ENCODE measurements at regions not wholly inside any gene's neighbourhood (a gene's known extent, or its start where the extent isn't known, plus 50 kb on each side); places are given as distances from the start of the nearest gene placed in this dataset.

DNA sequence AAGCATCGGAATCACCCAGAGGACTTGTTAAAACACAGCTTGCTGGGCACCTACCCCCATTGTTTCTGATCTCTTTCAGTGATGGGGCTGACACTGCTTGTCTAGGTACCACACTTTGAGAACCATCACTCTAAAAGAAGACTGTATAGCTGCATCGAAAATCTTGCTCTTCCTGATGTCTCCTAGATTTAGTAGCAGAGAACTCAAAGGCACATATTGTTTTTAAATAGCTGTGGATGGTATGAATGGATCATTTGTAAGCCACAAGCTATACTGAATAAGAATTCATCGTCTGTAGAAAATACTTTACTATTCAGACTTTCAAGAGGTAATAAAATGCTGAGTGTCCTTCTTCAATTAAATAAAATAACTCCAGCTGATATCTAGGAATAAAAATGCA is 405.4 kb downstream of the ANKRD50 start:
- DNase-seq (ENCODE audit: low spot score), result no peak

GRCh38 chr4:124318292-124318691 is 394.2 kb downstream of the ANKRD50 start:
- DNase-seq (ENCODE audit: low spot score), result no peak

DNA sequence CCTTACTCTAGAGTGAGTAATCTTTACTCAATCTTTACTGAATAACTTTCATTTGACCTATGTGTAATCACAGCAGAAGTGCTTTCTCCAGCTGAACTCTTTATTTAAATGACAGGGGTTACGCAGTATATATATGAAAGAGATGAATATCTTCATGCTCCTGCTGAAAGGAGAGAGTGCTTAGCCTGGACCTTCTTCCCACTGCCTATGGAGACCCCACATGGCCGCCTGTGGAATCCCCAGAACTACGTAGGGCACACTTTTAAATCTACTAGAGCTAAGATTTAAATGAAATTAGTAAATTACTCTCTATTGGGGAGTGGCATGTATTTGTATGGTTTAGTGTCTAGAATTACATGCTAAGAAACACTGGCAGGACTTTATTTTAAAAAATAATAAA is 391.2 kb downstream of the ANKRD50 start:
- DNase-seq (ENCODE audit: low spot score), result peak; percentile 10

DNA sequence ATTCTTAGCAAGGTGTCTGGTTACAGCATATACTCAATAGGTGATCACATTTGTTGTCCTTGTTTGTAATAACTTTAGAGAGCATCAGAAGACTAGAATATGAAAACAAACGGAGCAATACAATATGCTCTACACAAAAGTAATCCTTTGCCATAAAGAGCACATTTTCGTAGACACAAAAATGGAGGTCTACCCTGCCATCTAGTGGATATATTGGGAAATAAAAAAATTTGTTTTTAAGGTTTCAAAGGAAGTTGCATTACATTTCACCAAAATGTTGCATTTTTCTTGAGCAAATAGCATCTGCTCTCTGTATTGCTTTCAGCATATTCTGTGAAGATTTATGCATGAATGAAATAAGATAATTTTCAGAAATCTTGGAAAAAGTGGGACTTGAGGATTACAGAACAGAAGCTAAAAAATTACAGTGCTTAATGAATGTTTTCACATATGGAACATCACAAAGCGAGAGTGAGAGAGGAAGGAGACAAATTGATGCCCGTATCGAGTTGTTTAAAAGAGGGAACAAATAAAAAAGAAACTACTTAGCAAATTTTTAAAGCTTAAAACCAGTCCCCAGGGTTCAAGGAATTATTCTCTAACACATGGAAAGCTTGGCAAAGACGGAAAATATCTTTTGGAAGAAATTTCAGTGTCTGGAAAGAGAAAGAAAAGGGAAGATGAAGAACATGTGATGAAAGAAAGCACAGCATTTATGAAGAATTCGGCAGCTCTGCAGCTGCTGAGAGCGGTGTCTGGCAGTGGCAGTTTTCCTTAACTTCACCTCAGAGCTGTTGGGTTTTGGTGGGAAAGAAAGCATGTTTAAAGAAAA is 390.1 kb downstream of the ANKRD50 start:
- DNase-seq (ENCODE audit: low spot score), result peak; percentile 31

DNA sequence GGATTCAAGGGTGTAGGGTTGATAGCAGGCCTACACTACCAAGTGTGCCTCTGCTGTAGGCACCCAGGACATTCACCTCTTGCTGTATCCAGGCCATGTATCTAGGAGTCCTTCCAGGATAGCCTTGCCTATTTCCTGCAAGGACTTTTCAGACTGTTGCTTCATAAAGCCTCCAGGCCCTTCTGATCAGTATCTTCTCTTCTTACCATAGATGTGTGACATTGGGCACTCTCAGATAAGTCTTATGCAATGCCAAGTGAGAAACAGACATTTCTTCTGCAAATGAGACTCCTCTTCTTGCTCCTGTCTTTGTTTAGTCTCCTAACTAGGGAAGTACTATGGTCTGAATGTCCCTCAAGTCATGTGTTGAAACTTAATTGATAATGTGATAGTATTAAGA is 386.8 kb downstream of the ANKRD50 start:
- no peak for DNase-seq (ENCODE audit: low spot score)

DNA sequence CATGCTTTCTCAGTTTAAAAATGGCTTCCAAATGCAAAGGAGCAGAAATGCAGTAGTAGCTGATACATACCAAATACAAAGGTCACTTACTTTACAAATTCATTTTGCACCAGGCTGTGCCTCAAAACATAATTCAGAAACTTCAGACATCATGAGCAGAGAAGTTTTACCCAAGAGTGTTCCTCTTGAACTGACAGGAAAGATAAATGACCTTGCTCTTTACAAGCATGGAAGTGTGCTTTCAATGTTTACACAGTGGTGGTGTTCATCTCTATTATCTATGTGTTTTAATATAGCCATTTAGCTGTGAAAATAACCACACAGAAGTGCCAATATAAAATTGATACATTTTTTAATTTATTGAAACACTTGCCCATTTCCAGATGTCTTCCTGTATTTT is 383.4 kb downstream of the ANKRD50 start:
- no peak for DNase-seq (ENCODE audit: low spot score)

GRCh38 chr4:124330045-124330444 is 382.5 kb downstream of the ANKRD50 start:
- DNase-seq (ENCODE audit: low spot score), result no peak

GRCh38 chr4:124331781-124332180 is 380.8 kb downstream of the ANKRD50 start:
- no peak for DNase-seq (ENCODE audit: low spot score)

- DNase-seq (ENCODE audit: low spot score), result no peak
Measured at GRCh38 chr4:124333466-124333865, 379.1 kb downstream of the ANKRD50 start.

GRCh38 chr4:124334119-124334518 is 378.4 kb downstream of the ANKRD50 start:
- peak; percentile 54 for DNase-seq (ENCODE audit: low spot score)

- DNase-seq (ENCODE audit: low spot score), result no peak
Measured at GRCh38 chr4:124337874-124338273, 374.7 kb downstream of the ANKRD50 start.

DNA sequence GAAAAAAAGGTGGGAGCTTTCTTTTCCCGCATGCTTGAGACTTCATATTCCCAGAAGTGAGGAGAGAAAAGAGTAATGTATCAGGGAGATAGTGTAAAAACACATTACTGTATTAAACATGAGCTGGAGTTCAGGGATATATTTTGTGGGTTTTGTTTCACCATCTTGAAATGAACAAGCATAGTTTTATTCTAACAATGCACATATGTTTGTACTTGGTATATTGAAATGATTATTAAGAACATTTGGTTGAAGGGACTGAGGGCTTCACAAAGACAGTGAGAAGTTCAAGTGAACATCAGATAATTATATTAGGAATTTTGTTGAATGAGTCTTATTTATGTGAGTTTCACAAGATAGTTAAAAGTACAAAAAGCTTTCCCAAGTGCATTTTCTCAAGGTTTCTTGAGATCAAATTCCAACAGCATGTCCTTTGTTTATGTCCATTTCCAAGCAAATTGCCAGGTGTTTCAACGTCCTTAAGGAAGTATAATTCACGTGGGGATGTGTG is 368.8 kb downstream of the ANKRD50 start:
- no peak for DNase-seq (ENCODE audit: low spot score)

DNA sequence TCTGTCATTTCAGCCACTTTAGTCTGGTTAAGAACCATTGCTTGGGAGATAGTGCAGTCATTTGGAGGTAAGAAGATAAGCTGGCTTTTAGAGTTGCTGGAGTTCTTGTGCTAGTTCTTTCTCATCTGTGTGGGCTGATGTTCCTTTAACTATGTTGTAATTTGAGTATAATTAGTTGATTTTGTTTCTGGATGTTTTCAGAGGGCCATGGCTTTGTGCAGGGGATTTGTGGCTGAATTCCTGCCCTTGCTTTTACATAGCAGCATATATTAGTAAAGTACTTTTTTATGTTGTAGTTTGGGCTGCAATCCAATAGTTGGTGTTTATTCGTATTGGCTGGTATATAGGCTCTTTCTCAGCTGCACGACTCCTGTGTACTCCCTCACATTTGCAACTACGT is 339.6 kb downstream of the ANKRD50 start:
- no peak for DNase-seq (ENCODE audit: low spot score)

- DNase-seq (ENCODE audit: low spot score), result no peak
Measured at GRCh38 chr4:124386163-124386562, 326.4 kb downstream of the ANKRD50 start.

DNA sequence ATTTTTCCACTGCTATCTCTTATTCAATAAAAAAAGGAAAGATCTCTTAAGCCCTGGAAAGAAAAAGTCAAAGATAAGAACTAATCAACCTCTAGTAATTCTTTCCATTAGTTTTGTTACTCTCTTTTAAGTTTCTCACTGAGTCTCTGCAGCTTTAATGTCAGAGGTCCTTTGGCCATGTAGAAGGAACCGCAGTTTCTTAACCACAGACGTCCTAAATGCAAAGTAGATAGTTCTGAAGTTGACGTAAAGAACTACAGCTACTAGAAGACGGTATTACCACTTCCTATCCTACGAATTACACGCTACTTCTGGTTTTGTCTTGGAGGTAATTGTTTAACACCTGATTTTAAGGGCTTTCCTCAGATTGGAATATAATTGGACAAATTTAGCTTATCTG is 325.9 kb downstream of the ANKRD50 start:
- no peak for DNase-seq (ENCODE audit: low spot score)

DNA sequence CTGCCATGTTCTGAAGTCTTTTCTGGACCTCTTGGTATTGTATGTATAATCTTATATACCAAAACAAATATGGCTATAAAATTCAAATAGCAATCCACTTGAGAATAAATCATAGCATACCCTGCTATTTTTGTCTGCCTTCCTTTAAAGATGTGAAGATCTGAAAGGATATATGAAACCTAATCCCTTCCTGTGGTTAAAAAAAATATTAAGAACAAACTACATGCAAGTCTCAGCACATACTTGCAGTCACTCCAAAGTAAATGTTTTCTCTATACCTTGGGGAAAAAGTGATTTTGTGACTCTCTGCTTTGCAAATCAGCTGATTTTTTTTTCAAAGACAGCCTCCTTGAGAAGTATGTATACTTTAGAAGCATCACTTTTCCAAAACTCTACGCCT is 322.9 kb downstream of the ANKRD50 start:
- no peak for DNase-seq (ENCODE audit: low spot score)

- DNase-seq (ENCODE audit: low spot score), result no peak
Measured at GRCh38 chr4:124390861-124391260, 321.7 kb downstream of the ANKRD50 start.

DNA sequence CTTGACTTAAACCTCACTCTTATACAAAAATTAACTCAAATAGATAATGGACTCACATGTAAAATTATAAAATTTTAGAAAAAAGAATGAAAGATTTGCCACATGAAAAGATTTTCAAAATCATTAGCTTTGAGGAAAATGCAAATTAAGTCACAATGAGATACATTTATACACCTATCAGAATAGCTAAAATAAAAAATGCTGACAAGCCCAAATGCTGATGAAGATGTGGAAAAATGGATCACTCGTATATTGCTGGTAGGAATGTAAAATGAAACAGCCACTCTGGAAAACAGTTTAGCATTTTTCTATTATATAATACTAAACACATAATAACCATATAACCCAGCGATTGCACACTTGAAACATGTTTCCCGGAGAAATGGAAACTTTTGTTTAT is 316.2 kb downstream of the ANKRD50 start:
- DNase-seq (ENCODE audit: low spot score), result no peak

GRCh38 chr4:124401606-124402005 is 310.9 kb downstream of the ANKRD50 start:
- DNase-seq (ENCODE audit: low spot score), result no peak

DNA sequence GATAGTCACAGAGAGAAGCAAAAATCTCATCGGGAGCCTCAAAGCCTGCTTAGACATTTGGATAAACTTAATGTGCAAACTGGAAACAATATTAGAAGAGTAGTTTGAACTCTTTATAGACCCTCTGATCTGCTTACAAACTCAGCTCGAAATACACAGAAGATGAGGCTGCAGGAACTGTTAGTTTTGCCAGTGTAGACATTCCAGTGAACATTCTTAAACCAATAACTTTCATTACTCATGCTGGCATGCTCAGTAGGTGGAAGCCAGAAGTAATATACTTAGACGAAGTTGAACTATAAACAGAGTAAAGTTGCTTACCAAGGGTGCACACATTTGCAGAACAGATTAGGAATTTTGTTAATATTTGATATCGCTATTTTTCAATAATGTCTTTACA is 303.5 kb downstream of the ANKRD50 start:
- DNase-seq (ENCODE audit: low spot score), result no peak

GRCh38 chr4:124414276-124415040 is 298.1 kb downstream of the ANKRD50 start:
- no peak for DNase-seq (ENCODE audit: low spot score)

GRCh38 chr4:124415146-124415545 is 297.4 kb downstream of the ANKRD50 start:
- no peak for DNase-seq (ENCODE audit: low spot score)

DNA sequence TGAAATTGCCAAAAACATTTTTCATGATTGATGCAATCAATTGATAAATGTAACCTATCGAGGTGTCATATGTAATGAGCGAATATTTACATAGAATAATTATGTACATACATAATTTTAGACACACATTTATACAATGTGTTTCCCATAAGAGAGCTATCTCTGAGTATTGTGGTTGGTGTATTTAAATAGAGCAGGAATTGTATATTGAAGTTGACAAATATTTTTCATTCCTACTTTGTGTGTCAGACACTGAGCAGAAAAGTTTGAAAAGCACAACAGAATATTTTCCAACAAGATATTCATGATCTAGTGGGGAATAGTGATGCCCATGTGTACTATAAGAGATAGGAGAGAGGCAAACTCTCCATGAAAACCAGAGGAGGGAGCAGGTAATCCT is 295.2 kb downstream of the ANKRD50 start:
- DNase-seq (ENCODE audit: low spot score), result no peak
